ENCODE measurements at regions not wholly inside any gene's neighbourhood (a gene's known extent, or its start where the extent isn't known, plus 50 kb on each side); places are given as distances from the start of the nearest gene placed in this dataset.

DNA sequence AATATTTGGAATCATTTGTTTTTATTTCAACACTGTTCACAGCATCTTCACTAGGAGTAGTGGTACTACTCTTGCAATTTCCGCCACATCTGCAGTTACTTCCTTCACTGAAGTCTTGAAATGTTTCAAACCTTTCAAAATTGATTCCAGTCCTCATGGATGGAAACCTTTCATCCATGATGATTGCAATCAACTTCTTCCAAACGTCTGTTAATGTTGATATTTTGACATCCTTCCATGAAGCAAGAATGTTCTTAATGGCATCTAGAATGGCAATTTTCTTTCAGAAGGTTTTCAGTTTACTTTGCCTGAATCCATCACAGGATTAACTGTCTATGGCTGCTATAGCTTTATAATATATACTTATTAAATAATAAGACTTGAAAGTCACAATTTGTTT lies 736.8 kb upstream of the CA10 start:
- Histone ChIP-seq H2AFZ (ENCODE audit: low read depth) (no peak overlapping the region), H3K79me2 (ENCODE audit: insufficient read depth) (no peaks in the 10 kb centered on the region), H3K9ac (no peak overlapping the region), H3K27me3 (ENCODE audit: insufficient read depth) (no peaks in the 10 kb centered on the region), H4K20me1 (ENCODE audit: insufficient read depth) (no peaks in the 10 kb centered on the region), H3K36me3 (replicated peaks in 1 of 2; ENCODE audit: control insufficient read depth in 1 of 2, insufficient read depth in 2 of 2, low read length in 1 of 2) (no peaks in the 10 kb centered on the region), H3K9me2 (no peaks in the 10 kb centered on the region), H3K4me1 (ENCODE audit: control insufficient read depth in 1 of 2, insufficient read depth in 2 of 2, low read depth in 1 of 2, low read length in 1 of 2) (no peaks in the 10 kb centered on the region), H3F3A (replicated peaks; ENCODE audit: insufficient read depth) (no peaks in the 10 kb centered on the region), H3K27ac (ENCODE audit: low read depth in 2 of 2, low read length in 1 of 2) (no peak overlapping the region), H3K4me3 (ENCODE audit: low read depth in 2 of 2, low read length in 1 of 2) (no peak overlapping the region), H3K4me2 (no peak overlapping the region), H3K9me3 (no peaks in the 10 kb centered on the region; the same call in 1 of the 2 replicates)
- no peak for DNase-seq
- WGBS (ENCODE audit: low lambda C conversion rate): 13% methylated on average over 2 of the region's 2 CpGs
- no peak for TF ChIP-seq FOXJ3 (CRISPR knock-in tag; IDR thresholded peaks at IDR 0.05)
- no peak for TF ChIP-seq EZH2phosphoT487 (IDR thresholded peaks at IDR 0.05; ENCODE audit: borderline replicate concordance, low read depth)
- no peak for TF ChIP-seq NRF1 (IDR thresholded peaks at IDR 0.05; ENCODE audit: low read depth, low read length)
- TF ChIP-seq POLR2AphosphoS5 (IDR thresholded peaks at IDR 0.05; ENCODE audit: low read depth, low read length): no peak
- TF ChIP-seq NFIC (IDR thresholded peaks at IDR 0.05; ENCODE audit: borderline replicate concordance): no peak
- no peak for TF ChIP-seq GATA2 (CRISPR knock-in tag; IDR thresholded peaks at IDR 0.05)
- no peak for TF ChIP-seq TCF12 (IDR thresholded peaks at IDR 0.05)
- TF ChIP-seq RXRA (IDR thresholded peaks at IDR 0.05; ENCODE audit: borderline replicate concordance, low read depth): no peak
- TF ChIP-seq, protein P1, sequence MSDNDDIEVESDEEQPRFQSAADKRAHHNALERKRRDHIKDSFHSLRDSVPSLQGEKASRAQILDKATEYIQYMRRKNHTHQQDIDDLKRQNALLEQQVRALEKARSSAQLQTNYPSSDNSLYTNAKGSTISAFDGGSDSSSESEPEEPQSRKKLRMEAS (IDR thresholded peaks at IDR 0.05; ENCODE audit: low read depth): no peak
- TF ChIP-seq ELF1 (IDR thresholded peaks at IDR 0.05): no peak
- TF ChIP-seq MXI1 (IDR thresholded peaks at IDR 0.05; ENCODE audit: low read depth, low read length): no peak
- TF ChIP-seq, protein P2, sequence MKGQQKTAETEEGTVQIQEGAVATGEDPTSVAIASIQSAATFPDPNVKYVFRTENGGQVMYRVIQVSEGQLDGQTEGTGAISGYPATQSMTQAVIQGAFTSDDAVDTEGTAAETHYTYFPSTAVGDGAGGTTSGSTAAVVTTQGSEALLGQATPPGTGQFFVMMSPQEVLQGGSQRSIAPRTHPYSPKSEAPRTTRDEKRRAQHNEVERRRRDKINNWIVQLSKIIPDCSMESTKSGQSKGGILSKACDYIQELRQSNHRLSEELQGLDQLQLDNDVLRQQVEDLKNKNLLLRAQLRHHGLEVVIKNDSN (IDR thresholded peaks at IDR 0.05; ENCODE audit: borderline replicate concordance, low read depth): no peak
- TF ChIP-seq RCOR1 (IDR thresholded peaks at IDR 0.05; ENCODE audit: low read length): no peak
- ChIA-PET CTCF (interaction anchor here (1.0 kb wide), 1 partner anchor 122 kb away, joined by 3 read pairs; no protein-coding TSS in a partner anchor), POLR2A (no interaction called here)

DNA sequence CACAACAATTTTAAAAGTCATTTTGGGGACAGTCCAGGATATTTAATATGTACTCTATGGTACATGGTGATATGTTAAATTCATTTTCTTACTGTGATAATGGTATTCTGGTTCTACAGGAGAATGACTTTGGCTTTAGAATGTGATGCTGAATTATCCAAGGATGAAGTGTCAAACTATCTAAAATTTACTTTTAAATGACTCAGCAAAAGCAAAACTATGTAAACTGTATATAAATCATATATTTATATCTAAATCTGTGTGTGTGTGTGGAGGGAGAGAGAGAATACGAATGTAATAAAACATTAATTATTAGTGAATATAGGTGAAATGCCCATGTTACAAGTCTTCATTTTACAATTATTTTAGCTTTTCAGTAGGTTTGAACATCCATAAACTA lies 733.8 kb upstream of the CA10 start:
- DNase-seq: no peak
- H3K9me2 ChIP-seq: no peaks in the 10 kb centered on the region
- no peaks in the 10 kb centered on the region for H3K27me3 ChIP-seq (ENCODE audit: insufficient read depth)
- no peaks in the 10 kb centered on the region for H3K36me3 ChIP-seq (replicated peaks in 1 of 2; ENCODE audit: control insufficient read depth in 1 of 2, insufficient read depth in 2 of 2, low read length in 1 of 2)
- no peaks in the 10 kb centered on the region for H3F3A ChIP-seq (replicated peaks; ENCODE audit: insufficient read depth)
- ChIA-PET POLR2A (no interaction called here), CTCF (no interaction called here)
- 7% methylated on average over 1 of the region's 1 CpG for WGBS (ENCODE audit: low lambda C conversion rate)
- TF ChIP-seq, protein P3, sequence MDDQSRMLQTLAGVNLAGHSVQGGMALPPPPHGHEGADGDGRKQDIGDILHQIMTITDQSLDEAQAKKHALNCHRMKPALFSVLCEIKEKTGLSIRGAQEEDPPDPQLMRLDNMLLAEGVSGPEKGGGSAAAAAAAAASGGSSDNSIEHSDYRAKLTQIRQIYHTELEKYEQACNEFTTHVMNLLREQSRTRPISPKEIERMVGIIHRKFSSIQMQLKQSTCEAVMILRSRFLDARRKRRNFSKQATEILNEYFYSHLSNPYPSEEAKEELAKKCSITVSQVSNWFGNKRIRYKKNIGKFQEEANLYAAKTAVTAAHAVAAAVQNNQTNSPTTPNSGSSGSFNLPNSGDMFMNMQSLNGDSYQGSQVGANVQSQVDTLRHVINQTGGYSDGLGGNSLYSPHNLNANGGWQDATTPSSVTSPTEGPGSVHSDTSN (IDR thresholded peaks at IDR 0.05): no peak
- TF ChIP-seq FOSL2 (IDR thresholded peaks at IDR 0.05; ENCODE audit: borderline replicate concordance, low read depth) (no peak), RFX5 (IDR thresholded peaks at IDR 0.05; ENCODE audit: low read length) (no peak), MEF2A (IDR thresholded peaks at IDR 0.05; ENCODE audit: borderline replicate concordance, low read depth) (no peak), SIN3A (IDR thresholded peaks at IDR 0.05; ENCODE audit: borderline replicate concordance, low read depth, low read length) (no peak)
- TF ChIP-seq, protein P4, sequence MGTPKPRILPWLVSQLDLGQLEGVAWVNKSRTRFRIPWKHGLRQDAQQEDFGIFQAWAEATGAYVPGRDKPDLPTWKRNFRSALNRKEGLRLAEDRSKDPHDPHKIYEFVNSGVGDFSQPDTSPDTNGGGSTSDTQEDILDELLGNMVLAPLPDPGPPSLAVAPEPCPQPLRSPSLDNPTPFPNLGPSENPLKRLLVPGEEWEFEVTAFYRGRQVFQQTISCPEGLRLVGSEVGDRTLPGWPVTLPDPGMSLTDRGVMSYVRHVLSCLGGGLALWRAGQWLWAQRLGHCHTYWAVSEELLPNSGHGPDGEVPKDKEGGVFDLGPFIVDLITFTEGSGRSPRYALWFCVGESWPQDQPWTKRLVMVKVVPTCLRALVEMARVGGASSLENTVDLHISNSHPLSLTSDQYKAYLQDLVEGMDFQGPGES (IDR thresholded peaks at IDR 0.05; ENCODE audit: low read depth, low read length): no peak
- TF ChIP-seq, protein P5, sequence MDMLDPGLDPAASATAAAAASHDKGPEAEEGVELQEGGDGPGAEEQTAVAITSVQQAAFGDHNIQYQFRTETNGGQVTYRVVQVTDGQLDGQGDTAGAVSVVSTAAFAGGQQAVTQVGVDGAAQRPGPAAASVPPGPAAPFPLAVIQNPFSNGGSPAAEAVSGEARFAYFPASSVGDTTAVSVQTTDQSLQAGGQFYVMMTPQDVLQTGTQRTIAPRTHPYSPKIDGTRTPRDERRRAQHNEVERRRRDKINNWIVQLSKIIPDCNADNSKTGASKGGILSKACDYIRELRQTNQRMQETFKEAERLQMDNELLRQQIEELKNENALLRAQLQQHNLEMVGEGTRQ (IDR thresholded peaks at IDR 0.05; ENCODE audit: borderline replicate concordance, low read depth, low read length): no peak
- TF ChIP-seq, protein P6, sequence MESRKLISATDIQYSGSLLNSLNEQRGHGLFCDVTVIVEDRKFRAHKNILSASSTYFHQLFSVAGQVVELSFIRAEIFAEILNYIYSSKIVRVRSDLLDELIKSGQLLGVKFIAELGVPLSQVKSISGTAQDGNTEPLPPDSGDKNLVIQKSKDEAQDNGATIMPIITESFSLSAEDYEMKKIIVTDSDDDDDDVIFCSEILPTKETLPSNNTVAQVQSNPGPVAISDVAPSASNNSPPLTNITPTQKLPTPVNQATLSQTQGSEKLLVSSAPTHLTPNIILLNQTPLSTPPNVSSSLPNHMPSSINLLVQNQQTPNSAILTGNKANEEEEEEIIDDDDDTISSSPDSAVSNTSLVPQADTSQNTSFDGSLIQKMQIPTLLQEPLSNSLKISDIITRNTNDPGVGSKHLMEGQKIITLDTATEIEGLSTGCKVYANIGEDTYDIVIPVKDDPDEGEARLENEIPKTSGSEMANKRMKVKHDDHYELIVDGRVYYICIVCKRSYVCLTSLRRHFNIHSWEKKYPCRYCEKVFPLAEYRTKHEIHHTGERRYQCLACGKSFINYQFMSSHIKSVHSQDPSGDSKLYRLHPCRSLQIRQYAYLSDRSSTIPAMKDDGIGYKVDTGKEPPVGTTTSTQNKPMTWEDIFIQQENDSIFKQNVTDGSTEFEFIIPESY (IDR thresholded peaks at IDR 0.05; ENCODE audit: borderline replicate concordance, low read depth): no peak
- no peak overlapping the region for H3K27ac ChIP-seq (ENCODE audit: low read depth in 2 of 2, low read length in 1 of 2)
- H2AFZ ChIP-seq (ENCODE audit: low read depth): no peak overlapping the region
- H3K9ac ChIP-seq: no peak overlapping the region
- H3K79me2 ChIP-seq (ENCODE audit: insufficient read depth): no peaks in the 10 kb centered on the region
- no peaks in the 10 kb centered on the region for H4K20me1 ChIP-seq (ENCODE audit: insufficient read depth)
- H3K4me3 ChIP-seq (ENCODE audit: low read depth in 2 of 2, low read length in 1 of 2): no peak overlapping the region
- H3K4me2 ChIP-seq: no peak overlapping the region
- H3K4me1 ChIP-seq (ENCODE audit: control insufficient read depth in 1 of 2, insufficient read depth in 2 of 2, low read depth in 1 of 2, low read length in 1 of 2): no peaks in the 10 kb centered on the region
- no peaks in the 10 kb centered on the region; the same call in 1 of the 2 replicates for H3K9me3 ChIP-seq
